WTC11 (cell line): ENCODE measurements at regions not wholly inside any gene's neighbourhood (a gene's known extent, or its start where the extent isn't known, plus 50 kb on each side); places are given as distances from the start of the nearest gene placed in this dataset.

ENCODE experiments used
- ATAC-seq: fragments of 200-7000 bp; cut with Tn5 transposase; 2 replicates; pipeline ENCODE4 v1.10.0; 2021; ENCODE audit warnings: mild to moderate bottlenecking, moderate library complexity
- CTCF ChIA-PET: fragments of 300-600 bp; sonication (Branson Sonifier 250); formaldehyde crosslinking; loops from one replicate; lab custom pipeline; 2021; ENCODE audit warnings: antibody characterized with exemption; lab: Charles Lee
- POLR2A ChIA-PET: fragments of 350-600 bp; sonication (Branson Sonifier 250); formaldehyde crosslinking; loops from one replicate; lab custom pipeline; 2021; ENCODE audit warnings: antibody characterized with exemption; lab: Charles Lee
- DNase-seq: peaks from one replicate; pipeline ENCODE4 v3.0.0; 2021; ENCODE audit warnings: low spot score
- H3K27ac Mint-ChIP-seq: 2 replicates; pipeline ENCODE4 v1.8.0; 2021; ENCODE audit warnings: mixed read lengths
- H3K27me3 Mint-ChIP-seq: 2 replicates; pipeline ENCODE4 v1.8.0; 2021; ENCODE audit warnings: low read depth, mild to moderate bottlenecking, moderate library complexity, mixed read lengths
- H3K36me3 Mint-ChIP-seq: 2 replicates; pipeline ENCODE4 v1.8.0; 2021; ENCODE audit warnings: mixed read lengths
- H3K4me1 Mint-ChIP-seq: 2 replicates; pipeline ENCODE4 v1.8.0; 2022; ENCODE audit warnings: mixed read lengths
- H3K4me3 Mint-ChIP-seq: 2 replicates; pipeline ENCODE4 v1.8.0; 2021; ENCODE audit warnings: mild to moderate bottlenecking, moderate library complexity, mixed read lengths
- H3K9me3 Mint-ChIP-seq: 2 replicates; pipeline ENCODE4 v1.8.0; 2021; ENCODE audit warnings: mixed read lengths
- EMX1 ChIP-seq: fragments of 250-450 bp; sonication (Bioruptor Pico); IDR thresholded peaks from 2 replicates; pipeline ENCODE4 v1.8.0; 2021; ENCODE audit warnings: mild to moderate bottlenecking
- ERG ChIP-seq: fragments of 250-450 bp; sonication (Bioruptor Pico); IDR thresholded peaks from 2 replicates; pipeline ENCODE4 v1.8.0; 2021; ENCODE audit warnings: mild to moderate bottlenecking
- ETV6 ChIP-seq: sonication (generic); formaldehyde crosslinking; IDR thresholded peaks from 2 replicates; pipeline ENCODE4 v1.8.1; 2022; ENCODE audit warnings: mild to moderate bottlenecking, missing genetic modification reagents
- FOXJ3 ChIP-seq: sonication (generic); formaldehyde crosslinking; IDR thresholded peaks from 2 replicates; pipeline ENCODE4 v1.9.0; 2021; ENCODE audit warnings: missing genetic modification reagents, mild to moderate bottlenecking, borderline replicate concordance
- FOXP1 ChIP-seq: sonication (generic); formaldehyde crosslinking; IDR thresholded peaks from 2 replicates; pipeline ENCODE4 v1.8.0; 2022; ENCODE audit warnings: missing genetic modification reagents, mild to moderate bottlenecking, moderate library complexity, borderline replicate concordance
- MXD4 ChIP-seq: fragments of 250-450 bp; sonication (Bioruptor Pico); IDR thresholded peaks from 2 replicates; pipeline ENCODE4 v1.8.0; 2021; ENCODE audit warnings: mild to moderate bottlenecking, moderate library complexity, borderline replicate concordance
- MYBL2 ChIP-seq: sonication (generic); formaldehyde crosslinking; IDR thresholded peaks from 2 replicates; pipeline ENCODE4 v1.8.1; 2023; ENCODE audit warnings: mild to moderate bottlenecking, moderate library complexity, missing genetic modification reagents
- NFE2L1 ChIP-seq: sonication (generic); formaldehyde crosslinking; IDR thresholded peaks from 2 replicates; pipeline ENCODE4 v1.8.1; 2023; ENCODE audit warnings: missing genetic modification reagents
- NR1H2 ChIP-seq: sonication (generic); formaldehyde crosslinking; IDR thresholded peaks from 2 replicates; pipeline ENCODE4 v1.9.0; 2021; ENCODE audit warnings: mild to moderate bottlenecking, moderate library complexity, missing genetic modification reagents
- PREB ChIP-seq: sonication (generic); formaldehyde crosslinking; IDR thresholded peaks from 2 replicates; pipeline ENCODE4 v1.8.1; 2022; ENCODE audit warnings: mild to moderate bottlenecking, missing genetic modification reagents, moderate library complexity, borderline replicate concordance
- PRRX2 ChIP-seq: fragments of 250-450 bp; sonication (Bioruptor Pico); IDR thresholded peaks from 2 replicates; pipeline ENCODE4 v1.8.0; 2021; ENCODE audit warnings: mild to moderate bottlenecking
- SMAD3 ChIP-seq: sonication (generic); formaldehyde crosslinking; IDR thresholded peaks from 2 replicates; pipeline ENCODE4 v1.8.0; 2022; ENCODE audit warnings: missing genetic modification reagents, mild to moderate bottlenecking, borderline replicate concordance
- ZBTB21 ChIP-seq: sonication (generic); formaldehyde crosslinking; IDR thresholded peaks from 2 replicates; pipeline ENCODE4 v1.8.1; 2023; ENCODE audit warnings: mild to moderate bottlenecking, missing genetic modification reagents, borderline replicate concordance
- ZNF121 ChIP-seq: sonication (generic); formaldehyde crosslinking; IDR thresholded peaks from 2 replicates; pipeline ENCODE4 v1.8.0; 2023; ENCODE audit warnings: missing genetic modification reagents
- ZNF281 ChIP-seq: sonication (generic); formaldehyde crosslinking; IDR thresholded peaks from 2 replicates; pipeline ENCODE4 v1.8.0; 2023; ENCODE audit warnings: mild to moderate bottlenecking, missing genetic modification reagents
- ZNF396 ChIP-seq: fragments of 250-450 bp; sonication (Bioruptor Pico); IDR thresholded peaks from 2 replicates; pipeline ENCODE4 v1.8.0; 2021; ENCODE audit warnings: mild to moderate bottlenecking, moderate library complexity, borderline replicate concordance
- ZNF416 ChIP-seq: fragments of 250-450 bp; sonication (Bioruptor Pico); IDR thresholded peaks from 2 replicates; pipeline ENCODE4 v1.9.0; 2021; ENCODE audit warnings: mild to moderate bottlenecking, inconsistent platforms
- ZSCAN18 ChIP-seq: fragments of 250-450 bp; sonication (Bioruptor Pico); IDR thresholded peaks from 2 replicates; pipeline ENCODE4 v2.1.2; 2022; ENCODE audit warnings: mild to moderate bottlenecking, moderate library complexity

GRCh38 chr11:76267556-76267955 lies 61.3 kb upstream of the WNT11 start (continued):
- TF ChIP-seq ZBTB21 (CRISPR knock-in tag) (no peak), FOXP1 (CRISPR knock-in tag) (no peak)
- TF ChIP-seq, all 79 proteins: peak for 0

- Mint-ChIP-seq H3K9me3 (no peaks in the 10 kb centered on the region), H3K27me3 (no peaks in the 10 kb centered on the region), H3K27ac (no peak overlapping the region), H3K36me3 (no peaks in the 10 kb centered on the region), H3K4me3 (no peak overlapping the region), H3K4me1 (no peaks in the 10 kb centered on the region)
- ChIA-PET CTCF (interaction anchor here (1.3 to 2.0 kb wide), 3 partner anchors 58 to 114 kb away, joined by 4 to 7 read pairs (median 6); no protein-coding TSS in a partner anchor), POLR2A (no interaction called here)
- no peak for DNase-seq
- no peak for TF ChIP-seq MYBL2
- TF ChIP-seq PRRX2 (CRISPR knock-in tag), result no peak
- TF ChIP-seq PREB (CRISPR knock-in tag), result no peak
- TF ChIP-seq ERG (CRISPR knock-in tag), result no peak
- TF ChIP-seq MXD4, result no peak
- TF ChIP-seq SMAD3 (CRISPR knock-in tag), result no peak
- TF ChIP-seq ETV6, result no peak
- no peak for TF ChIP-seq ZNF121 (CRISPR knock-in tag)
- no peak for TF ChIP-seq ZNF396 (CRISPR knock-in tag)
- no peak for TF ChIP-seq ZSCAN18
- no peak for TF ChIP-seq ZNF281 (CRISPR knock-in tag)
- no peak for ATAC-seq
These were observed 60.2 kb upstream of the WNT11 start for GRCh38 chr11:76266286-76267100.

GRCh38 chr11:76265771-76266241 lies 59.5 kb upstream of the WNT11 start:
- no peaks in the 10 kb centered on the region for H3K4me1 Mint-ChIP-seq
- no peak for ATAC-seq
- H3K36me3 Mint-ChIP-seq, result no peaks in the 10 kb centered on the region
- no peaks in the 10 kb centered on the region for H3K9me3 Mint-ChIP-seq
- no peak overlapping the region for H3K4me3 Mint-ChIP-seq
- H3K27ac Mint-ChIP-seq, result no peak overlapping the region
- CTCF ChIA-PET, result interaction anchor here (1.3 to 2.0 kb wide), 2 partner anchors 58 to 114 kb away, joined by 4 to 6 read pairs; no protein-coding TSS in a partner anchor
- POLR2A ChIA-PET, result no interaction called here
- TF ChIP-seq FOXJ3 (CRISPR knock-in tag) (no peak), NFE2L1 (no peak), ZNF416 (CRISPR knock-in tag) (no peak), EMX1 (no peak), NR1H2 (CRISPR knock-in tag) (no peak), MXD4 (no peak)
- TF ChIP-seq, all 79 proteins: peak for 0
- DNase-seq, result no peak
- H3K27me3 Mint-ChIP-seq, result no peaks in the 10 kb centered on the region
